ENCODE measurements at regions not wholly inside any gene's neighbourhood (a gene's known extent, or its start where the extent isn't known, plus 50 kb on each side); places are given as distances from the start of the nearest gene placed in this dataset.

- DNase-seq: no peak
Measured at GRCh38 chr12:130074661-130075406, 87.4 kb upstream of the FZD10 start.

- DNase-seq: no peak
Measured at GRCh38 chr12:130075497-130076076, 86.7 kb upstream of the FZD10 start.

GRCh38 chr12:130076126-130076525 is 86.1 kb upstream of the FZD10 start:
- DNase-seq: no peak

- no peak for DNase-seq
Measured at GRCh38 chr12:130076752-130077151, 85.5 kb upstream of the FZD10 start.

GRCh38 chr12:130078852-130079251 is 83.4 kb upstream of the FZD10 start:
- DNase-seq: no peak

- DNase-seq: no peak
Measured at GRCh38 chr12:130079279-130079678, 83.0 kb upstream of the FZD10 start.

GRCh38 chr12:130080205-130080604 is 82.1 kb upstream of the FZD10 start:
- no peak for DNase-seq

GRCh38 chr12:130081117-130081805 is 81.0 kb upstream of the FZD10 start:
- no peak for DNase-seq

- DNase-seq: no peak
Measured at GRCh38 chr12:130083002-130083401, 79.3 kb upstream of the FZD10 start.

GRCh38 chr12:130083734-130084133 is 78.5 kb upstream of the FZD10 start:
- no peak for DNase-seq

- no peak for DNase-seq
Measured at GRCh38 chr12:130084359-130084758, 77.9 kb upstream of the FZD10 start.

- DNase-seq: no peak
Measured at GRCh38 chr12:130086248-130086647, 76.0 kb upstream of the FZD10 start.

GRCh38 chr12:130086797-130087196 is 75.5 kb upstream of the FZD10 start:
- no peak for DNase-seq

GRCh38 chr12:130087222-130087621 is 75.0 kb upstream of the FZD10 start:
- DNase-seq: no peak

- no peak for DNase-seq
Measured at GRCh38 chr12:130088504-130088903, 73.8 kb upstream of the FZD10 start.

GRCh38 chr12:130090542-130090941 is 71.7 kb upstream of the FZD10 start:
- no peak for DNase-seq

- no peak for DNase-seq
Measured at GRCh38 chr12:130093380-130093779, 68.9 kb upstream of the FZD10 start.

GRCh38 chr12:130097342-130097741 is 64.9 kb upstream of the FZD10 start:
- no peak for DNase-seq

GRCh38 chr12:130097798-130098255 is 64.4 kb upstream of the FZD10 start:
- no peak for DNase-seq

- no peak for DNase-seq
Measured at GRCh38 chr12:130098301-130099005, 63.8 kb upstream of the FZD10 start.

- no peak for DNase-seq
Measured at GRCh38 chr12:130100634-130101362, 61.5 kb upstream of the FZD10 start.

- DNase-seq: no peak
Measured at GRCh38 chr12:130101370-130101769, 60.9 kb upstream of the FZD10 start.

- DNase-seq: no peak
Measured at GRCh38 chr12:130102266-130102665, 60.0 kb upstream of the FZD10 start.

All from activated naive CD4-positive, alpha-beta T cell treated with Interleukin-2 at 50 U/mL for 16 hours (primary cell).